Heart left ventricle (tissue), 13 donors: ENCODE measurements at regions not wholly inside any gene's neighbourhood (a gene's known extent, or its start where the extent isn't known, plus 50 kb on each side); places are given as distances from the start of the nearest gene placed in this dataset.

Source experiments
- CTCF ChIP-seq, 12 donors: fragments of 200-600 bp; sonication (generic) in 4 of 12; IDR thresholded peaks; one replicate each; pipeline versions ENCODE4 v1.5.0 to v1.8.0; 2018 to 2022; ENCODE audit warnings: antibody characterized with exemption in 12 of 12, mild to moderate bottlenecking in 5 of 12
- POLR2A ChIP-seq, 2 donors: fragments of 450-650 bp; IDR thresholded peaks; one replicate each; pipeline ENCODE4 v1.6.1; 2017; ENCODE audit warnings: antibody characterized with exemption in 2 of 2, mild to moderate bottlenecking in 2 of 2, moderate library complexity in 2 of 2
- donor health status: ischemic (EF 13 %, LVEDD 7.1; RV severe dilation, severe dysfunction).
- donor health status: DM: no; HTN: yes; CAD: no.
- donor health status: DM: no; HTN: no; CAD: no.
- donor health status: ischemic (EF 25% LVEDD 6.9; RV normal size, moderate dysfunction).
- donor health status: ischemic (EF 25% LVEDD 5.7; RV mildly dilated, moderate dysfunction).
- donor health status: ischemic (EF 35%, LVEDD 5.7; RV mildly dilated, moderate dysfunction).
- donor health status: nonischemic (EF 11% LVEDD 7.7; RV severe dilation, severe dysfunction).
- donor health status: DM: yes; HTN: yes; CAD: no.
- donor health status: PGD.
- donor health status: ischemic (EF 29% LVEDD 5.4; RV normal size, mild dysfunction).
- donor health status: nonischemic (EF 23%, LVEDD 6.1; RV moderate dilation, normal function).

- no peak for TF ChIP-seq CTCF (IDR thresholded peaks at IDR 0.05)
- TF ChIP-seq POLR2A (IDR thresholded peaks at IDR 0.05), result no peak
Observed at GRCh38 chr6:114600381-114600780, 257.6 kb upstream of the HS3ST5 start.
